Fibroblast of skin of back (primary cell): ENCODE measurements at regions not wholly inside any gene's neighbourhood (a gene's known extent, or its start where the extent isn't known, plus 50 kb on each side); places are given as distances from the start of the nearest gene placed in this dataset.

Experiments
- DNase-seq: peaks from one replicate; pipeline ENCODE4 v3.0.0-alpha.2; 2013

DNA sequence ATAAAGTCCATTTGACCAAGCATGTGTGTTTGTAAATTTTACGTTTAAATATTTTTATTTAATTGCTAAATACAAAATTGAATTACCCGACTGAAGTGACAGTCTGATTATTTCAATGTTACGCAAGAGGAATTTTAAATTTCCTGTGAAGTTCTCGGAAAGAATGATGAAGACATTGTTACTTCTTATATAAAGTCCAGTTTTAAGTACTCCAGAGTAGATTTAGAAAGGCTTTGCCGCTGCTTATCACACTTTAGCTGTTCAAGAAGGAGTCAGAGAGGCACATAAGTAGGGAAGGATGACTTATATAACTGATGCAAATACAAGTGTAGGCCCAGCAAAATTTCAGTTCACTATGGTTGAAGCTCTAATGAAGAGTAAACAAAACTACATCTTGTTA, 265.1 kb upstream of the CITED2 start:
- no peak for DNase-seq

DNA sequence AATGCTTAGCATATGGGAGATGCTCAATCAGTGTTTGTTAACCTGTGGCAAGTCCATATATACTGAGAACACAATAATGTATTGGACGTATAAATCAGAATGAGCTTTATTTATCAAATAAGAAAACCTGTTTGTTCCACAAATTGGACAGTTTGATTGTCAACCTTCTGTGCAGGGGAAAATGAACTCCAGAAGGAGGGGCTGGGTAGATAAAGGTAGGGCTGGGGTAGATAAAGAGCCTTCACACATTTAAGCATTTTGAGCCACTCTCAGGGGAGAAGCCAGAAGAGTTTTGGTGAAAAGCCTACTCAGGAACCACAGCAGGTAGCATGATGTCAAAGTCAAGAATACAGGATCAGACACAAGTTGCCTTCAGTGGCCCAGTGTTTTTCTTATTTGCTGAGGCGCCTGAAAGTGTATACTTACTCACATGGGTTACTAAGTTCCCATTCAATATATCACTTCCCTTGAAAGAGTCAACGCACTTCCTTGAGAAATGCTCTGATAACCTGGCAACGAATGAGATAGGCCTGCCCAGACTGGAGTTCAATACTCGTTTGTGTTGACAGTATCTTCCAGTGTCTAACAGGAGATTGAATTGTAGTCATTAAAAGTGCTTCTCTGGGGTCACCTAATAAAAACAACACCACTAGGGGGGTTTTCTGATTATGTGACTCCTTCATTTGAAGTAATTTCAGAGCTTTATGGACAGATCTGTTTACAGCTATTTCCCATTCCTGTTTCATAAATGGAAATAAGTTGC, 263.9 kb upstream of the CITED2 start:
- DNase-seq = no peak

DNA sequence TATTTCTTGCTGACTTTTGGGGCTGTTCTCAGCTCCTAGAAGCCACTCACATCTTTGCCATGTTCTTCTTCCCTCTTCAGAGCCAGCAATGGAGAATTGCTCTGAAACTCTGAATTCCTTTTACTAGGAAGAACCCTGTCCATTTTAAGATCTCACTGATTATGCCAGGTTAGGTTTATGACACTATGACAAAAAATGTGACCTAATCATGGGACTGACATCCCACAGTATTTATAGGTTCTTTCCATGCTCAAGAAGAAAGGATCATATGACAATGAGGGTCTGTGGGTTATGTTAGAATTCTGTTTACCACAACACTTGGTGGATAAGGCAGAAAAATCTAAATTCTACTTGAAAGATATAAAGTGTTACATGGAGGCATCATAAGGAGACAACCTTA, 263.3 kb upstream of the CITED2 start:
- no peak for DNase-seq

DNA sequence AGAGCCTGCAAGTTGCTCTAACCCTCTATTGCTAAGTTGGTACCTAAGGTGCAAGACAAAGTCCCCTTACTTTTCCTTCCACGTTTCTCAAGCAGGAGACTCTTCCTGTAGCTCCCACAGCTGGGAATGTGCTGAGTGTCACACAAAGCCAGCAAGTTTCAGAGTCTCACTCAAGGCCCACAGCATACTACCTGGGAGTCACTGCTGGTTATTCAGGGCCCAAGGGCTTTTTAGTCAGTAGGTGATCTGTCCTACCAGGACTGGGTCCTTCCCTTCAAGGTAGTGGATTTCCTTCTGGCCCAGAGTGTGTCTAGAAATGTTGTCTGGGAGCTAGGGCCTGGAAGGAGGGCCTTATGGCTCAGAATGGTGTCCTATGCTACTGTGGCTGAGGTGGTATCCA, 261.9 kb upstream of the CITED2 start:
- DNase-seq = no peak

DNA sequence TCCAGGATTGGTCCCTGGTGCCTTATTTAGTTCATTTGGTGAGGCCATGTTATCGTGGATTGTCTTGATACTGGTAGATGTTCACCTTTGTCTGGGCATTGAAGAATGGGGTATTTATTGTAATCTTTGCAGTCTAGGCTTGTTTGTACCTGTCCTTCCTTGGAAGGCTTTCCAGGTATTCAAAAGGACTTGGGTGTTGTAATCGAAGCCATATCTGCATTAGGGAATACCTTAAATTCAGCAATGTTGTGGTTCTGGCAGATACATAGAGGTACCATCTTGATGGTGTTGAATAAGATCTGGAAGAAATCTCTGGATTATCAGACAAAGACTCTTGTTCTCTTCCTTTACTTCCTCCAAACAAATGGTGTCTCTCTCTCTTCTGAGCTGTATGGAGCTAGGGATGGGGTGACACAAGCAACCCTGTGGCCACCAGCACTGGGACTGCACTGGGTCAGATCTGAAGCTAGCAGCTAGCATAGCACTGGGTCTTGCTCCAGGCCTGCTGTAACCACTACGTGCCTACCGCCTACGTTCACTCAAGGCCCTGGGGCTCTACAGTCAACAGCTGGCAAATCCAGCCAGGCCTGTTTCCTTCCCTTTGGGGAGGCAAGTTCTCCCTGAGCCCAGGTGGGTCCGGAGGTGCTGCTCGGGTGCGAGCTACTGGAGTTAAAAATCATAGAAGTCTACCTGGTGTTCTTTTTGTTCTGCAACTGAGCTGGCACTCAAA, 261.1 kb upstream of the CITED2 start:
- DNase-seq = no peak

DNA sequence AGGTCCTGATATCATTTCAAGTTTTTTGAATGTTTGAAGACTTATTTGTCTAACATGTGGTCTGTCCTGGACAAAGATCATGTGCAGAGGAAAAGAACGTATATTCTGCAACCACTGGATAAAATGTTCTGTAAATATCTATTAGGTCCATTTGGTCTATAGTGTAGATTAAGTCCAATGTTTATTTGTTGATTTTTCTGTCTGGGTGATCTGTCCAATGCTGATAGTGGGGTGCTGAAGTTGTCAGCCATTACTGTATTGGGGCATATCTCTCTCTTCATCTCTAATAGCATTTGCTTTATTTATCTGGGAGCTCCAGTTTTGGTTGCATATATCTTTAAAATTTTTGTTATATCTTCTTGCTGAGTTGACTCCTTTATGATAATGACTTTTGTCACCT, 258.4 kb upstream of the CITED2 start:
- DNase-seq = no peak

DNA sequence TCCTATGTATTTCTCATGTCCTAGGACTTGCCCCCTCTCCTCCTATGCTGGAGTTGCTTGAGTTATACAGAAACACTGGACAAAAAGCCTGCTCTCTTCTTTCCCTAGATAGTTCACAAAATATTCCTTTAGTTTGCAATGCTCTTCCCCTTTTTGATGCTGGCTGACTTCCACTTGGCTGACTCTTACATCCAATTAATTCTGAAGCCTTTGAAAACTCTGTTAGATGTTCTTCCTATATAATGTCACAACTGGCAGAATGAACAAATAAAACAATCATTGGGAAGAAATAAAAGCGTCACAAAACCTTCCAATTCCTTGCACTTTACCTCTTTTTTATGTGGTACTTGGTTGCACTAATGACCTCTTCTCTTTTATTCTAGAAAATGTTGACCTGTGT, 253.8 kb upstream of the CITED2 start:
- DNase-seq = no peak

DNA sequence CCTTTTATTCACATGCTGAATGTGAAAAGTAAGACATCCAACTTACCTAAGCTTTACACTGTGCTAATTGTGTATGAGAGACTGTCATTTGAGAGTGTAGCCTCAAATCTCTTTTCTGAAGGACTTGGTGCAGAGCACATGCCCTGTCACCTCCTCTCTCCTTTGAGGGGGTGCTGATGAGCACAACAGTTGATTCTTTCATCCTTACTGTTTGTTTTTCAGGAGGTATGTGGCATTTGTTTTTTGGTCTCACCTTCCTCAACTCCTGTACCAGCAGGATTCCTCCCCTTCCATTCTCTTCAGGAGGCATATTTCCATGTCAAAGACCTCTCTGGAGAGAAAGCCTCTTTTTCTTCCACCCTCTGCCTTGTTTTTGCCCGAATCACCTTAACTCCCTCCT, 252.6 kb upstream of the CITED2 start:
- DNase-seq = no peak

DNA sequence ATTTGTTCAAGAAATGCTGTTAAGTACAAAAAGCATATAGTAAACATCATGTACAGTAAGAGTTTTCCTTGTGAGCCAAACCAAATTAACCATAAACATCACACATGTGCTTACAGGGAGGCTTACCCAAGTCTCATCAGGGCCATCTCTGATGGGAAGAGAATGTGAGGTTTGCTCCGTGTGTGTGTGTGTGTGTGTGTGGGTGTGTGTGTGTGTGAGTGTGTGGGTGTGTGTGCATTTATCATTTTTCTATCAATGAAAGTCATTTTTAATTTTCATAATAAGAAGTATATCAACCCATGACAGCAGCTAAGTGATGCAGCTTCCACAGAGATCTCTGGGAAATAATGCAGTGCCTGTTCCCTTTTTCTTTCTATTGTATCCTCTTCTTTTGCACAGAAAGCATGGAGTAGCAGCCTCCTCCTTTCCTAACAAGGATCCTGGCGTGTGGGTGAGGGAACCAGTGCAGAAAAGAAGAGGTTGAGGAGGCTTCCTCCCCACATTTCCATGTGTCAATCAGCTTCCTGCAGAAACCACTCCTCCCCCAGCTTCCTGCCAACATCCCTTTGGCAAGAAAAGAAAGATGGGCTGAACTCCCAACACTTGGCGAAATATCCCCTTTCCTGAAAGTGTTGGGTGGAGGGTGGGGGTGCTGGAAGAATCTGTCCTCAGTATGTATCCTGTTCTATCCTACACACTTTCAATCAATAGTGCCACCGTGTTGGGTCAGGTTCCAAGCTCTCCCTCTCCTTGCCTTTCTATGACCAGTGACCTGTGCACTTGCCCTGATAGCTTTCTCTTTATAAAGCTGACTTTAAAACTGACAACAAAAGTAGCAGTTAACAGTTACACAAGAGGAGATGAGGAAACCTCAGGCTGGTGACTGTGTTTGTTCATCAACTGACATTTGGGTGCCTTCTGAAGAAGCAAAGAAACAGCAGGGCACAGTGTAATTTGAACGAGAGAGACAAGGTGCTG, 251.8 kb upstream of the CITED2 start:
- DNase-seq = no peak

DNA sequence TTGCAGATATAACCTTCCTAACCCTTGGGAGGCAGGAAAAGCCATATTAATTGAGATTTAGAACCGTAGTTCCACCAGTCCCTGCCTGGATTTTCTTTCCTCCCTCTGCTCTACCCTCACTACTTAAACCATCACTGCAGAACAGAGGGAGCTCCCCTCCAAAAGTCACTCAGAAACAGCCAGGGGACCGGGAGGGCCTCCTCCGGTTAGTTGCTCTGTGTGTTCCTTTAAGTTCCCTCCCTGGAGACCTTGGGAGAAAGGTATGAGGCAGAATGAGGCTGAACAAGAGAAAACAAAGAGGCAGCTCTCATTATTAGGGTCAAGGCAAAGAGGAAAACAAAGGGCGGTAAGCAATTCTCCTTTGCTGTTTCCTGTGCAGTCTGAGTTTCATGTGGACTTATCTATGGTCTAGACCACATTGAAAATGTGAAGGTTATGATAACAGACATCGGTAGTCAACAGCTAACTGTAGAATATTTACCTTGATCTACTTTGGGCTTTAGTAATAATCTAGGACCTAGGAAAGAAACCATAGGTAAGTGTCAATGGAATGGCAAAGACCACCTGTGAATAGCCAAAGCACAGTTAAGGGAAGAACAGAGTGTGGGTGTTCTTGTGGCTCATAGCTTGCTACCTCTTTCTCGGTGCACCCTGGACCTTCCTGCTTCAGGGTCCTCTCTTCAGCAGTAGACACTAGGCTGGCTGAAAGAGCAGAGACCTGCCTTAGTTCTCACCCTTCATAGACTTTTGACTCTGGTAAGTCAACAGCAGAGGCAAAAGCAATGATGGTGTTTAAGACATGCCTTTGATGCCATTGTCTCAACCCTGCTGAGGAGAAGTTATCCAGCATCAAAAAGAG, 250.9 kb upstream of the CITED2 start:
- DNase-seq = no peak

DNA sequence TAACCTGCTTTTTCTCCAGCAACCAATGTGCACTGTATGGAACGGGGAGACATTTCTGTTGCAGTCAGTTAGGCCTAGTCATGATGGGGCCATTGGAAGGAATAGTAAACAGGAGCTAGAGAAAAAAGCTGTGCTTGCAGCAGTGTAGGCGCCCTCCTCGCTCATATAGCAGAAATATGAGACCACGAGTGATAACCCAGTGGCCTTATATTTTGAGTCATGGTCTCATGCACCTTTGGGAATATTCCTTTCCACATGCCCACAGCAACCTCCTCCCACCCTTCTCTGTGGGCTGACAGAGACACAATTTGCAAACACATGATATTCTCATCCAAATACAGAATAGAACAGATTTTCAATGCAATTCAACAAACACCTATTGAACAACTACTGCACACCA, 248.9 kb upstream of the CITED2 start:
- no peak for DNase-seq

DNA sequence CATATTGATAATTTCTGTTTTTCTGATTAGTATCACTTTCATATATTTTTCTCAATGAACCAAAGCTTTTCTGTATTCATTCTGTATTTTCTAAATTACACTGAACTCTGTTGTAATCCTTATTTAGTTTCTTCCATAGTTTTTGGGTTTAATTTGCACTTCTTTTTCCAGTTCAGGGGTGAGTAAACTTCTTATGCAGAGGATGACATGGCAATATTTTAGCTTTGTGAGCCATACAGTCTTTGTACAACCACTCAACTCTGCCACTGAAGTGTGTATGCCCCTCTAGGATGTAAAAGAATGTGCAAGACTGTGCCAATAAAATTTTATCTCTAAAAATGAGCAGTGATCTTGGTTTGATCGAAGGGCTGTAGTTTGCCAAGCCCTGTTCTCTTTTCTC, 239.0 kb upstream of the CITED2 start:
- no peak for DNase-seq

DNA sequence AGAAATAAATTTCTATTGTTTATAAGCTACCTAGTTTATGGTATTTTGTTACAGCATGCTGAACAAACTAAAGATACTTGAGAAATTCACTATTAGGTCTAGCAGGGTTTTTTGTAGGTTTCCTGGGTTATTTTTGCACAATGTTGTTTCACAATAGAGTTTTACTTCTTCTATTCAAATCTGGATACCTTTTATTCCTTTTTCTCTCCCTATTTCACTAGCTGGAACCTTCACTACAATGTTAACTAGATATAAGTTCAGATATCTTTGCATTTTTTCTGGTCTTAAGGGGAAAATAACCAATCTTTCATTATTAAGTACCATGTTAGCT, 237.7 kb upstream of the CITED2 start:
- no peak for DNase-seq

DNA sequence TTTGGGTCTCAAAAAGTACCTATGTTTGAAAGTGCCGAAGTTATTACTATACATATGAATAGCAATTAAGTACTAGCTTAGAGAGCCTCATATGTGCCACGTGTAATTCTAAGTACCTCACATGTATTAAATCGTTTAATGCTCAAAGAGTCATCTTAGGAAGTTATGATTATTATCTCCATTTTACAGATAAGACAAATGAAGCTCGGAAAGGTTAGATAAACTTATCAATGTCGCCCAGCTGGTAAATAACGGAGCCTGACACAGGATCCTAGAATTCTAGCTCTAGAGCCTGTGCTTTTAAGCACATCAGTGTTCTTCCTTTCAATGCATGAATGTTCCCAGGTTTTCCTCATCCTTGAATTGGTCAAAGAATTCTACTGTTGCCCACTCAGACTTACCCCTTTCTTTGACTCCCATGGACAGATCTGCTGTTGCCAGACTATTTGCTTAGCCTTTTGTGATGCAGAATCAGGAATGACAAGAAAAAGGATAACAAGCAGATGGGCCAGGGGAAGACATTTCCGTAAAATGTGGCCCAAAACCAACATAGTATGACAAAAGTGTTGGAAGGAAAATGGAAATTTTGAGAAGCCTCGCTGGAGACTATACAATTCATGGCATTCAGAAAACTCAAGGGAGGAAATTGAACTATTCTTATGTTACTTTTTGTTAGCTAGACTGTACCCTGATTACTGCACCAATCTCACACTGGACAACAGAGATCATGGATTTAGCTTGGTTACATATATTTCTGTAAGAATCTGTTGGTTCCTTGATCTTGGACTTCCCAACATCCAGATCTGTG, 237.1 kb upstream of the CITED2 start:
- DNase-seq = no peak

DNA sequence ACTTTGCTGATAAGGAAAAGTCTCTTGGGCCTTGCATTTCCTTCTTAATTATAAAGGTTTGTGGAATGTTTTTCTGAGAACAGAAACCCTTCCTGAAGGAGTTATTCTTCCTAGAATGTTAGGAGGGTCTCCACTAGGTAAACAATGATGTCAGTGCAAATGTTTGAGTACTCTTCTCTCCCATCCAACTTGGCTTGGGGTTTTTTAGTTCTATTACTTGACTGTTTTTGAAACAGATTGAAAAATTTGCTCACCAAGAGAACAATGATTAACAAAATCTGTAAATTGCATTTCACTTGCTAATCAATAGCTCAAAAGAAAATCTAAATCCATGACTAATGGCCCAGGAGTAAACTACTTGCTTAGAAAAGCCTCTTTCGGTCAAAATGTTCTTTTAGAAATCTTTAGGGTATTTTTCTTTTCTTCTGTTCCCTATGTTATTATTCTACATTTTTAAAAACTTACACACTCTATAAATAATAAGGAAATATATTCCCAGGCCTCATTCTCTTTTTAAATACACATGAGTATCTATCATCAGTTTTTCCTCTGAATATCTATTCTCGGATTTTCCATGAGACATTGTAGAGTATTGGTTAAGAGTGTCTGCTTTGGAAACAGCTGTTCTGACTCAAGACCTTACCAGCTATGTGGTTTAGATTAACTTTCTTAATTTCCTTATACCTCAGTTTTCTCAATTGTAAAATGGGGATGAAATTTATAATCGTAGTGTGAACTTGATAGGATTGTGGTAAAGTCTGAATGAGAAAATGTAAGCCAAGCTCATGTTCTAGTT, 234.2 kb upstream of the CITED2 start:
- peak; percentile 93 for DNase-seq

DNA sequence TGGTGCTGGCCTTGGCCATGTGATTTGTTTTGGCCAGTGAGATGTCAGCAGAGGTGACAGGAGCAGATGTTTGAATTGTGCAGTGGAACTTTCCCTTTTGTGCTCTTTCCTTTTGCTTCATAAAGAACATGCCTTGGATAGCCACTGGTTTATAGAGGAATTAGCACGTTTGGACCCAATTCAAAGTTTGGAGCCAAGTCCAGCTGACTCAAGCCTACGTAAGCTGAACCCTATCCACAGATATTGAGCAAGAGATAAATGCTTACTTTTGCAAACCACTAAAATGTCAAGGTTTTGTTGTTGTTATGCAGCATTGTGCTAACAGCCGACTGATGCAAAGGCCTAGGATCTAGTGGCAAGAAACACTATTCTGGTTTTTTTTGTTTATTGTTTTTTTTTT, 230.9 kb upstream of the CITED2 start:
- DNase-seq = peak; percentile 39

DNA sequence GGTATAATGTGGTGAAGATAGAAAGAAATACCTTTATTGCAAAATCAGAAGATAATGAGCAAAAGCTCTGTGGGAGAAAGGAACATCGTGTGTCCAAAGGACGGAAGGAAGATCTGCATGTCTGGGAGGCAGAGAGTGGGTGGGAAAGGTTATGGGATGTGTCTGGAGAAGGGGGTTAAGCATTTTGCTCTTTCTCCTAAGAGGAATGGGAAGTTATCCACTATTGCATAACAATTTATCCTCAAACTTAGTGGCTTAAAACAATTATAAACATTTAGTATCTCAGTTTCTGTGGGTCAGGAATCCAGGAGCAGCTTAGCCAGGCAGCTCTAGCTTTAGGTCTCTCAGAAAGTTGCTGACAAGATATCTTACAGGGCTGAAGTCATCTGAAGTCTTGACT, 229.1 kb upstream of the CITED2 start:
- no peak for DNase-seq

DNA sequence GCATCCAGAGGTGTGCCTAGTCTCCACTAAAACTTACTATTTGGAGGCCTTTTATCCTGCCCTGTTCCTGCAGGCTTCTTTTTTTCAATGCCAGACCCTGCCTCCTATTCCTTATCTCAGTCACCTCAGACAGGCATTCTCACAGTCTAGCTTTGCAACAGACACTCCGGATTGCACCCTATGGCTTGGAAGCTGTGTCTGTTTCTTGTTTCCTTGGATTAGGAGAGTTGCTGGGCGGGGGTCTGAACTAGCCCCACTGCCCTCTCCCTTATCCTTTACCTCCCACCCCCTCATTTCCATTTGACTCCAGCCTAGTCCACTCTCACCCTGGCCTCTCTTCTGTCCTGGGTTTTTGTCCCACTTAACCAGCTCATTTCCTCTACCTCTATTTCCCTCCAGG, 228.1 kb upstream of the CITED2 start:
- no peak for DNase-seq

DNA sequence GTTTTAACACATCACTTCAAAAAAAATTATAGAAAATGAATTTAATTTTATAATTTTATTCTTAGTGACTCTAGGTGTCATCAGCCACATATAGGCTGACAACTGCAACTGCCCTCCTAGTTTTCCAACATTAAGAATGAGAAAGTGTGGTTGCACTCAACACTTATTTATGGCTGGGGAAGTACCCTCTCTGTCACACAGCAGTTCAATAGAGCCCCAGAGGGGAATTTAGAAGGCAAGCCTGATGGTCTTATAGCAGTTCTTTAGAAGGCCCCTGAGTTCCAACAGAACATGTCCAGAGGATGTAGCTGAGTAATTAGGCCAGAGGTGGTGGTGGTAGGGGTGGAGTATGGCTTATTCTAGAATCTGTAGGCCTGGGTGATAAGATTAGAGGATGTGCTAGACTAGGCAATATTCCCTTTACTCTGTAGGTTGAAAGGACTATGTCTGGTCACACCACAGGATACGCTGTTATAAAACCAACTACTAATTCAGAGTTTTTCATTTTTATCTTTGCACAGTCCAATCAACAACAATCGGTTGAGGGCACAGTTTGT, 226.5 kb upstream of the CITED2 start:
- DNase-seq = no peak

DNA sequence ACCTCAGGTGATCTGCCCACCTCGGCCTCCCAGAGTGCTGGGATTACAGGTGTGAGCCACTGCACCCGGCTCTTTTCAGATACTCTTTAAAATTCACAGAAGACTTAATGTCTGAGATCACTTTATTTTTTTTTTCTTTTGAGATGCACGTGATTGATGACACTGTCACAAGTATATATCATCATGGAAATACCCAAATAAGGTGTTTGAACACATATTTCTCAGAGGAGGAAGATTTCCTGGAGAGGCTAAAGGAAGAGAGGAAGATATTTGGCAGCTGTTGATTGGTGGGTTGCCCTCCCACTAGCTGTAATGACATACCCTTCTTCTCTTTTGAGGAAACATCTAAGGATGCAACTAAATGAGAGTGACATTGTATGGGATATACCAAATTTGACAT, 225.9 kb upstream of the CITED2 start:
- DNase-seq = no peak
